ENCODE measurements at regions not wholly inside any gene's neighbourhood (a gene's known extent, or its start where the extent isn't known, plus 50 kb on each side); places are given as distances from the start of the nearest gene placed in this dataset.

DNA sequence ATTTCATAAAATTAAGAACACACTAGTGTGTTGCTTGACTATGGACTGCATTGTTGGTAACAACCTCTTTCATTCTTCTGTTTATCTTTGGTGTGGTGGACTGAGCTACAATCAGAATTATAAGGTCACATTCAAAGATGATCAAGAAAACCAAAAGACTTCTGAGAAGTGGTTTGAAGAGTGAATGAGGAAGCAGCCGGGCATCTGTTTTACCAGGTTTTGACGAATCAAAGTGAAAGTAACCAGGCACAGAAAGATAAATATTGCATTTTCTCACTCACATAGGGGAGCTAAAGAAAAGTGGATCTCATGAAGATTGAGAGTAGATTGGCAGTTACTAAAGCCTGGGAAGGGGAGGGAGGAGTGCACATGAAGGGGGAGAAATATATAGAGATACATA, 589.1 kb downstream of the ZNF608 start:
- Mint-ChIP-seq H3K27me3 (ENCODE audit: unreplicated experiment) (no peaks in the 10 kb centered on the region), H3K9me3 (ENCODE audit: low read depth, unreplicated experiment) (peaks cover 13% of the 10 kb centered on the region), H3K4me1 (ENCODE audit: low read depth, unreplicated experiment) (peaks cover 9% of the 10 kb centered on the region), H3K4me3 (ENCODE audit: low read depth, unreplicated experiment) (peak overlapping the region; percentile 48), H3K27ac (ENCODE audit: unreplicated experiment) (peak overlapping the region; percentile 50), H3K36me3 (ENCODE audit: insufficient read depth, unreplicated experiment) (no peaks in the 10 kb centered on the region)
- CTCF ChIA-PET: no interaction called here
- no TSS peak for BruUV-seq (replicated peaks)
- no peak for DNase-seq
- no peak for TF ChIP-seq CTCF (IDR thresholded peaks at IDR 0.05; ENCODE audit: unreplicated experiment)
- intact Hi-C loops (cut with micrococcal nuclease; ENCODE audit: unreplicated experiment): no loop called here

- H3K4me1 Mint-ChIP-seq (ENCODE audit: low read depth, unreplicated experiment): peaks cover 8% of the 10 kb centered on the region
- BruUV-seq (replicated peaks): no TSS peak
- no peak overlapping the region for H3K27ac Mint-ChIP-seq (ENCODE audit: unreplicated experiment)
- H3K9me3 Mint-ChIP-seq (ENCODE audit: low read depth, unreplicated experiment): peaks cover 13% of the 10 kb centered on the region
- no peak for TF ChIP-seq CTCF (IDR thresholded peaks at IDR 0.05; ENCODE audit: unreplicated experiment)
- H3K36me3 Mint-ChIP-seq (ENCODE audit: insufficient read depth, unreplicated experiment): no peaks in the 10 kb centered on the region
- DNase-seq: no peak
- no peak overlapping the region for H3K4me3 Mint-ChIP-seq (ENCODE audit: low read depth, unreplicated experiment)
- no peaks in the 10 kb centered on the region for H3K27me3 Mint-ChIP-seq (ENCODE audit: unreplicated experiment)
- CTCF ChIA-PET: no interaction called here
- intact Hi-C loops (cut with micrococcal nuclease; ENCODE audit: unreplicated experiment): no loop called here
These were observed 589.9 kb downstream of the ZNF608 start for GRCh38 chr5:124156415-124156996.

GRCh38 chr5:124154714-124155113, 591.7 kb downstream of the ZNF608 start:
- peaks cover 17% of the 10 kb centered on the region for H3K9me3 Mint-ChIP-seq (ENCODE audit: low read depth, unreplicated experiment)
- no peak overlapping the region for H3K4me3 Mint-ChIP-seq (ENCODE audit: low read depth, unreplicated experiment)
- intact Hi-C loops (cut with micrococcal nuclease; ENCODE audit: unreplicated experiment): no loop called here
- H3K36me3 Mint-ChIP-seq (ENCODE audit: insufficient read depth, unreplicated experiment): no peaks in the 10 kb centered on the region
- no peak for DNase-seq
- no peaks in the 10 kb centered on the region for H3K27me3 Mint-ChIP-seq (ENCODE audit: unreplicated experiment)
- no peak for TF ChIP-seq CTCF (IDR thresholded peaks at IDR 0.05; ENCODE audit: unreplicated experiment)
- CTCF ChIA-PET: no interaction called here
- BruUV-seq (replicated peaks): no TSS peak
- H3K4me1 Mint-ChIP-seq (ENCODE audit: low read depth, unreplicated experiment): peaks cover 8% of the 10 kb centered on the region
- no peak overlapping the region for H3K27ac Mint-ChIP-seq (ENCODE audit: unreplicated experiment)

- no TSS peak for BruUV-seq (replicated peaks)
- no peak for DNase-seq
- Mint-ChIP-seq H3K27me3 (ENCODE audit: unreplicated experiment) (no peaks in the 10 kb centered on the region), H3K27ac (ENCODE audit: unreplicated experiment) (no peak overlapping the region), H3K36me3 (ENCODE audit: insufficient read depth, unreplicated experiment) (no peaks in the 10 kb centered on the region), H3K9me3 (ENCODE audit: low read depth, unreplicated experiment) (peaks cover 17% of the 10 kb centered on the region), H3K4me1 (ENCODE audit: low read depth, unreplicated experiment) (peaks cover 8% of the 10 kb centered on the region), H3K4me3 (ENCODE audit: low read depth, unreplicated experiment) (no peak overlapping the region)
- CTCF ChIA-PET: no interaction called here
- TF ChIP-seq CTCF (IDR thresholded peaks at IDR 0.05; ENCODE audit: unreplicated experiment): no peak
- intact Hi-C loops (cut with micrococcal nuclease; ENCODE audit: unreplicated experiment): no loop called here
These were observed 592.9 kb downstream of the ZNF608 start for GRCh38 chr5:124153588-124153987.
